ENCODE measurements at regions not wholly inside any gene's neighbourhood (a gene's known extent, or its start where the extent isn't known, plus 50 kb on each side); places are given as distances from the start of the nearest gene placed in this dataset.
"Not testable (repeated sequence)": the region's sequence is repeated elsewhere in the genome, so short reads cannot be mapped to it uniquely, and the experiment has no call there.

- DNase-seq (ENCODE audit: low read depth) = no peak
Measured at GRCh38 chr6:105714846-105715245, 312.0 kb upstream of the PREP start.

GRCh38 chr6:105713474-105714118, 310.7 kb upstream of the PREP start:
- DNase-seq (ENCODE audit: low read depth) = no peak

- DNase-seq (ENCODE audit: low read depth) = no peak
Measured at GRCh38 chr6:105711216-105711615, 308.3 kb upstream of the PREP start.

GRCh38 chr6:105705608-105706007, 302.7 kb upstream of the PREP start:
- DNase-seq (ENCODE audit: low read depth) = no peak

- DNase-seq (ENCODE audit: low read depth) = no peak
Measured at GRCh38 chr6:105695461-105695860, 292.6 kb upstream of the PREP start.

GRCh38 chr6:105692613-105693215, 289.8 kb upstream of the PREP start:
- DNase-seq (ENCODE audit: low read depth) = no peak

- no peak for DNase-seq (ENCODE audit: low read depth)
Measured at GRCh38 chr6:105691971-105692370, 289.1 kb upstream of the PREP start.

- DNase-seq (ENCODE audit: low read depth) = no peak
Measured at GRCh38 chr6:105691081-105691480, 288.2 kb upstream of the PREP start.

GRCh38 chr6:105688573-105688972, 285.7 kb upstream of the PREP start:
- no peak for DNase-seq (ENCODE audit: low read depth)

- not testable (repeated sequence) for DNase-seq (ENCODE audit: low read depth)
Measured at GRCh38 chr6:105686793-105687192, 283.9 kb upstream of the PREP start.

- DNase-seq (ENCODE audit: low read depth) = no peak
Measured at GRCh38 chr6:105681061-105681460, 278.2 kb upstream of the PREP start.

GRCh38 chr6:105680131-105680530, 277.2 kb upstream of the PREP start:
- DNase-seq (ENCODE audit: low read depth) = no peak

GRCh38 chr6:105678516-105678915, 275.6 kb upstream of the PREP start:
- DNase-seq (ENCODE audit: low read depth) = no peak

GRCh38 chr6:105677671-105678475, 275.0 kb upstream of the PREP start:
- no peak for DNase-seq (ENCODE audit: low read depth)

GRCh38 chr6:105676857-105677256, 274.0 kb upstream of the PREP start:
- no peak for DNase-seq (ENCODE audit: low read depth)

- no peak for DNase-seq (ENCODE audit: low read depth)
Measured at GRCh38 chr6:105675715-105676397, 273.0 kb upstream of the PREP start.

GRCh38 chr6:105672856-105673538, 270.1 kb upstream of the PREP start:
- not testable (repeated sequence) for DNase-seq (ENCODE audit: low read depth)

GRCh38 chr6:105669232-105669631, 266.4 kb upstream of the PREP start:
- no peak for DNase-seq (ENCODE audit: low read depth)

- DNase-seq (ENCODE audit: low read depth) = no peak
Measured at GRCh38 chr6:105667056-105667455, 264.2 kb upstream of the PREP start.

GRCh38 chr6:105664931-105665330, 262.0 kb upstream of the PREP start:
- no peak for DNase-seq (ENCODE audit: low read depth)

GRCh38 chr6:105651969-105652368, 249.1 kb upstream of the PREP start:
- DNase-seq (ENCODE audit: low read depth) = no peak

GRCh38 chr6:105650347-105650746, 247.5 kb upstream of the PREP start:
- DNase-seq (ENCODE audit: low read depth) = no peak

Data from stimulated activated CD8-positive, alpha-beta memory T cell treated with anti-CD3 and anti-CD28 coated beads, Interleukin-15, amount 100 ng/mL, for 24 hours (primary cell).